Spinal cord (tissue), 9 donors: ENCODE measurements at regions not wholly inside any gene's neighbourhood (a gene's known extent, or its start where the extent isn't known, plus 50 kb on each side); places are given as distances from the start of the nearest gene placed in this dataset.

Experiments used
- DNase-seq, 6 donors: peaks; one replicate each; pipeline versions ENCODE4 v3.0.0 to v3.0.0-alpha.2; 2013 to 2015; ENCODE audit warnings: low spot score in 6 of 6, low read depth in 4 of 6
- H3K27ac ChIP-seq: one replicate; pipeline ENCODE4 v1.5.1; 2013; ENCODE audit warnings: low read depth, low read length, control low read depth
- H3K27me3 ChIP-seq: one replicate; pipeline ENCODE4 v1.6.1; 2013; ENCODE audit warnings: low read length; ENCODE audit not compliant: control insufficient read depth, insufficient read depth
- H3K36me3 ChIP-seq: one replicate; pipeline ENCODE4 v1.6.1; 2013; ENCODE audit warnings: low read length; ENCODE audit not compliant: control insufficient read depth, insufficient read depth
- H3K4me1 ChIP-seq: one replicate; pipeline ENCODE4 v1.6.1; 2013; ENCODE audit warnings: low read length; ENCODE audit not compliant: control insufficient read depth, insufficient read depth
- H3K4me3 ChIP-seq: one replicate; pipeline ENCODE4 v1.5.1; 2013; ENCODE audit warnings: low read depth, low read length, control low read depth
- H3K9me3 ChIP-seq: one replicate; pipeline ENCODE4 v1.6.1; 2013; ENCODE audit warnings: low read length; ENCODE audit not compliant: control insufficient read depth, insufficient read depth
- WGBS: methylation state at CpG from one replicate; pipeline ENCODE4 v1.1.5; 2013; ENCODE audit warnings: missing lambda C conversion rate; ENCODE audit not compliant: insufficient coverage; 5-methylcytosine and 5-hydroxymethylcytosine counted together
- donor health status: healthy.

- Histone ChIP-seq H3K9me3 (no peaks in the 10 kb centered on the region), H3K36me3 (no peaks in the 10 kb centered on the region), H3K4me1 (peaks cover 65% of the 10 kb centered on the region), H3K4me3 (no peak overlapping the region), H3K27me3 (no peaks in the 10 kb centered on the region), H3K27ac (no peak overlapping the region)
- 45% methylated on average over 4 of the region's 10 CpGs for WGBS
- DNase-seq, result peak in 1 of 6 donors; percentile 15
Measured at GRCh38 chr1:54463259-54464030, 57.3 kb upstream of the SSBP3 start.

- DNase-seq, result no peak
- 65% methylated on average over 10 of the region's 13 CpGs for WGBS
- no peaks in the 10 kb centered on the region for H3K27me3 ChIP-seq
- H3K4me1 ChIP-seq, result peaks cover 65% of the 10 kb centered on the region
- no peaks in the 10 kb centered on the region for H3K36me3 ChIP-seq
- H3K27ac ChIP-seq, result no peak overlapping the region
- H3K9me3 ChIP-seq, result no peaks in the 10 kb centered on the region
- no peak overlapping the region for H3K4me3 ChIP-seq
Measured at GRCh38 chr1:54462597-54463258, 56.5 kb upstream of the SSBP3 start.

GRCh38 chr1:54461731-54462596 is 55.8 kb upstream of the SSBP3 start:
- H3K9me3 ChIP-seq, result no peaks in the 10 kb centered on the region
- H3K4me3 ChIP-seq, result no peak overlapping the region
- DNase-seq, result peak in 1 of 6 donors; percentile 47
- peaks cover 67% of the 10 kb centered on the region for H3K4me1 ChIP-seq
- 39% methylated on average over 15 of the region's 16 CpGs for WGBS
- H3K27ac ChIP-seq, result peak overlapping the region; percentile 47
- no peaks in the 10 kb centered on the region for H3K36me3 ChIP-seq
- no peaks in the 10 kb centered on the region for H3K27me3 ChIP-seq

- WGBS, result 83% methylated on average over 3 of the region's 8 CpGs
- no peaks in the 10 kb centered on the region for H3K36me3 ChIP-seq
- H3K9me3 ChIP-seq, result no peaks in the 10 kb centered on the region
- H3K27me3 ChIP-seq, result no peaks in the 10 kb centered on the region
- peaks cover 71% of the 10 kb centered on the region for H3K4me1 ChIP-seq
- no peak overlapping the region for H3K4me3 ChIP-seq
- DNase-seq, result no peak
- no peak overlapping the region for H3K27ac ChIP-seq
Measured at GRCh38 chr1:54460861-54461387, 54.7 kb upstream of the SSBP3 start.

- peak overlapping the region; percentile 64 for H3K27ac ChIP-seq
- no peaks in the 10 kb centered on the region for H3K9me3 ChIP-seq
- WGBS, result 100% methylated on average over 2 of the region's 2 CpGs
- no peaks in the 10 kb centered on the region for H3K36me3 ChIP-seq
- H3K4me3 ChIP-seq, result no peak overlapping the region
- H3K4me1 ChIP-seq, result peaks cover 66% of the 10 kb centered on the region
- no peaks in the 10 kb centered on the region for H3K27me3 ChIP-seq
- DNase-seq, result no peak
Measured at GRCh38 chr1:54460351-54460750, 54.2 kb upstream of the SSBP3 start.

GRCh38 chr1:54459726-54460191 is 53.6 kb upstream of the SSBP3 start:
- DNase-seq, result peak in 2 of 6 donors; percentile 80 to 85
- H3K27ac ChIP-seq, result peak overlapping the region; percentile 64

GRCh38 chr1:54459140-54459539 is 52.9 kb upstream of the SSBP3 start:
- Histone ChIP-seq H3K27ac (no peak overlapping the region), H3K36me3 (no peaks in the 10 kb centered on the region), H3K4me1 (peaks cover 54% of the 10 kb centered on the region), H3K9me3 (no peaks in the 10 kb centered on the region), H3K4me3 (no peak overlapping the region), H3K27me3 (no peaks in the 10 kb centered on the region)
- no peak for DNase-seq

More at GRCh38 chr1:54459726-54460191, 53.6 kb upstream of the SSBP3 start:
- Histone ChIP-seq H3K27me3 (no peaks in the 10 kb centered on the region), H3K4me1 (peaks cover 60% of the 10 kb centered on the region), H3K36me3 (no peaks in the 10 kb centered on the region), H3K9me3 (no peaks in the 10 kb centered on the region), H3K4me3 (no peak overlapping the region)
- 11% methylated on average over 3 of the region's 4 CpGs for WGBS

- DNase-seq, result no peak
- Histone ChIP-seq H3K4me1 (peaks cover 33% of the 10 kb centered on the region), H3K4me3 (no peak overlapping the region), H3K27me3 (no peaks in the 10 kb centered on the region), H3K9me3 (no peaks in the 10 kb centered on the region), H3K36me3 (no peaks in the 10 kb centered on the region), H3K27ac (no peak overlapping the region)
- WGBS, result 80% methylated on average over 4 of the region's 6 CpGs
Measured at GRCh38 chr1:54456921-54457529, 50.8 kb upstream of the SSBP3 start.

GRCh38 chr1:54456361-54456760 is 50.2 kb upstream of the SSBP3 start:
- no peaks in the 10 kb centered on the region for H3K36me3 ChIP-seq
- H3K9me3 ChIP-seq, result no peaks in the 10 kb centered on the region
- H3K27ac ChIP-seq, result no peak overlapping the region
- peaks cover 26% of the 10 kb centered on the region for H3K4me1 ChIP-seq
- no peak for DNase-seq
- H3K4me3 ChIP-seq, result no peak overlapping the region
- no peaks in the 10 kb centered on the region for H3K27me3 ChIP-seq
- 68% methylated on average over 3 of the region's 3 CpGs for WGBS
